Endothelial cell of umbilical vein (primary cell): ENCODE measurements at regions not wholly inside any gene's neighbourhood (a gene's known extent, or its start where the extent isn't known, plus 50 kb on each side); places are given as distances from the start of the nearest gene placed in this dataset.

Experiments used
- POLR2AphosphoS5 ChIP-seq: IDR thresholded peaks from 2 replicates; pipeline ENCODE4 v1.6.1; 2012; ENCODE audit warnings: low read depth, mild to moderate bottlenecking, control low read depth, low read length, moderate library complexity; ENCODE audit not compliant: insufficient read depth
- TF ChIP-seq, protein P1 (sequence below), 2 donors: IDR thresholded peaks; 1 replicate in 1 of 2; 2 replicates in 1 of 2; pipeline ENCODE4 v1.5.1; 2011; ENCODE audit warnings: low read length in 2 of 2, mild to moderate bottlenecking in 2 of 2, moderate library complexity in 2 of 2, control low read depth in 1 of 2, inconsistent platforms in 1 of 2, low read depth in 1 of 2; ENCODE audit not compliant: insufficient read depth in 1 of 2; ENCODE audit errors: extremely low read depth in 1 of 2

DNA sequence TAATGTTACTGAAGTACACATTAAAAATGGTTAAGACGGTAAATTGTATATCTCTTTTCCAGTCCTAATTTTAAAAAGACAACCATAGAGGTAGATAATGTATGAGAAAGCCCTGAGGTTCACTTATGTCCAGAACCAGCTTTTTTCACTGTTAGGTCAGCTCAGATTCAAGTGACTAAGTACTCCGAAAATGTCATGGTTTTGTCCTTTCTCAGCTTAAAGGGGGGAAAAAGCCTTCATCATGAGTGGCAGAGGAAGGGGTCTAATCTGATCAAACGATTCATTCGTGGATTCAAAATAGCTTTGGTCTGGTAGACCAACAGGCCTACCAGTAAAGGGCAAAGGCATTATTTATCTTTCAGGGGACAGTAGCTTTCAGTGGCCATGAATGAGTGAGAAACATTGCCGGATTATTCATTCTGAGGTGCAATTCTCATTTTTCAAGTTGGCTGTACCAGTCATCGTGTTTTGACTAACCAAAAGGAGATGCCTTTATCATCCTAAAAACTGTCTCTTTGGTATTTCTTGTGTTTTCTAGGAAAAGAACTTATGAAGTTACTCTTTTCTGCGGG lies 208.4 kb downstream of the HHIPL2 start:
- TF ChIP-seq, protein P1, sequence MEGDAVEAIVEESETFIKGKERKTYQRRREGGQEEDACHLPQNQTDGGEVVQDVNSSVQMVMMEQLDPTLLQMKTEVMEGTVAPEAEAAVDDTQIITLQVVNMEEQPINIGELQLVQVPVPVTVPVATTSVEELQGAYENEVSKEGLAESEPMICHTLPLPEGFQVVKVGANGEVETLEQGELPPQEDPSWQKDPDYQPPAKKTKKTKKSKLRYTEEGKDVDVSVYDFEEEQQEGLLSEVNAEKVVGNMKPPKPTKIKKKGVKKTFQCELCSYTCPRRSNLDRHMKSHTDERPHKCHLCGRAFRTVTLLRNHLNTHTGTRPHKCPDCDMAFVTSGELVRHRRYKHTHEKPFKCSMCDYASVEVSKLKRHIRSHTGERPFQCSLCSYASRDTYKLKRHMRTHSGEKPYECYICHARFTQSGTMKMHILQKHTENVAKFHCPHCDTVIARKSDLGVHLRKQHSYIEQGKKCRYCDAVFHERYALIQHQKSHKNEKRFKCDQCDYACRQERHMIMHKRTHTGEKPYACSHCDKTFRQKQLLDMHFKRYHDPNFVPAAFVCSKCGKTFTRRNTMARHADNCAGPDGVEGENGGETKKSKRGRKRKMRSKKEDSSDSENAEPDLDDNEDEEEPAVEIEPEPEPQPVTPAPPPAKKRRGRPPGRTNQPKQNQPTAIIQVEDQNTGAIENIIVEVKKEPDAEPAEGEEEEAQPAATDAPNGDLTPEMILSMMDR (IDR thresholded peaks at IDR 0.05; ENCODE audit: extremely low read depth in 1 of 2, insufficient read depth in 1 of 2, low read depth in 1 of 2, low read length in 2 of 2) = no peak
- no peak for TF ChIP-seq POLR2AphosphoS5
